ENCODE measurements at regions not wholly inside any gene's neighbourhood (a gene's known extent, or its start where the extent isn't known, plus 50 kb on each side); places are given as distances from the start of the nearest gene placed in this dataset.

DNA sequence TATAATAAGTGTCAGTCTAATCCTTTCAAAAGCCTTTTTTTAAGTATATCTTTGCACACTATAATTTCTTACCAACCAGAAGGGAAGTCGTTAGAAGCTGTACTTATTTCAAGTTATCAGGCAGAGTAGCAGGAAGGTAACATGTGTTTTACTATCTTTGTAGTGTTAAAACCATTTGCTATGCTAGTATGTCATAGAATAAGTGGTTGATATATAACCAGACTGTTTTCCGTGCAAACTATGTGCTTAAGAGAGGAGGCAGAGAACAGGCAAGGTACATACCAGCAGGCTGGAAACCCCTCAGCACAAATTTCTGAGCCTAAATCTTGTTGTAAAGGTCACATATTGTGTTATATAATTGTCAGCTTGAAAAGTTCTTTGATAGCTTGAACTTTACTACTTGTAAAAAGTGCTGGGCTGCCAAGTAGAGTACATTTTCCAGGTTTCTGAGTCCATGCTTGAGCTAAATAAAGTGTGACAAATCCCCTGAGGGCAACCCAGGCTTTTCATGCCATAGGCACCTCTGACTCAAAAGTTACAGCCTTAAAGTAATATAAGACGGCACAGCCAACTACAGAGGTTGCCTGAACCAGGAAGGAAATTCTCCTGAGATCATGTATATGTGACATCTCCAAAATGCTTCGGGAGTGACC, 1297.4 kb downstream of the PCDH9 start:
- H3K79me2 ChIP-seq (ENCODE audit: insufficient read depth, low read length) = no peaks in the 10 kb centered on the region
- peaks cover 3% of the 10 kb centered on the region for H3K4me1 ChIP-seq (ENCODE audit: insufficient read depth, low read length)
- no peak overlapping the region for H2AFZ ChIP-seq (ENCODE audit: low read depth, low read length)
- H4K20me1 ChIP-seq (ENCODE audit: insufficient read depth, low read length) = no peaks in the 10 kb centered on the region
- no peak for DNase-seq (ENCODE audit: low read depth)
- H3K36me3 ChIP-seq (ENCODE audit: insufficient read depth, low read length) = no peaks in the 10 kb centered on the region
- no peak overlapping the region for H3K4me3 ChIP-seq (ENCODE audit: insufficient read depth, low read depth, low read length)
- no peak overlapping the region for H3K27ac Mint-ChIP-seq (ENCODE audit: unreplicated experiment)
- H3K27ac ChIP-seq (ENCODE audit: low read depth, low read length) = no peak overlapping the region
- no peaks in the 10 kb centered on the region for H3K9me3 ChIP-seq (ENCODE audit: insufficient read depth, low read depth, low read length)
- no peaks in the 10 kb centered on the region for H3K27me3 ChIP-seq (ENCODE audit: insufficient read depth, low read length)
- no peak for FAIRE-seq
- no peaks in the 10 kb centered on the region for H3K27me3 Mint-ChIP-seq (ENCODE audit: low read depth, unreplicated experiment)
- TF ChIP-seq, protein P1, sequence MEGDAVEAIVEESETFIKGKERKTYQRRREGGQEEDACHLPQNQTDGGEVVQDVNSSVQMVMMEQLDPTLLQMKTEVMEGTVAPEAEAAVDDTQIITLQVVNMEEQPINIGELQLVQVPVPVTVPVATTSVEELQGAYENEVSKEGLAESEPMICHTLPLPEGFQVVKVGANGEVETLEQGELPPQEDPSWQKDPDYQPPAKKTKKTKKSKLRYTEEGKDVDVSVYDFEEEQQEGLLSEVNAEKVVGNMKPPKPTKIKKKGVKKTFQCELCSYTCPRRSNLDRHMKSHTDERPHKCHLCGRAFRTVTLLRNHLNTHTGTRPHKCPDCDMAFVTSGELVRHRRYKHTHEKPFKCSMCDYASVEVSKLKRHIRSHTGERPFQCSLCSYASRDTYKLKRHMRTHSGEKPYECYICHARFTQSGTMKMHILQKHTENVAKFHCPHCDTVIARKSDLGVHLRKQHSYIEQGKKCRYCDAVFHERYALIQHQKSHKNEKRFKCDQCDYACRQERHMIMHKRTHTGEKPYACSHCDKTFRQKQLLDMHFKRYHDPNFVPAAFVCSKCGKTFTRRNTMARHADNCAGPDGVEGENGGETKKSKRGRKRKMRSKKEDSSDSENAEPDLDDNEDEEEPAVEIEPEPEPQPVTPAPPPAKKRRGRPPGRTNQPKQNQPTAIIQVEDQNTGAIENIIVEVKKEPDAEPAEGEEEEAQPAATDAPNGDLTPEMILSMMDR (IDR thresholded peaks at IDR 0.05; ENCODE audit: insufficient read depth, low read depth, low read length) = no peak
- no peak for TF ChIP-seq EZH2 (IDR thresholded peaks at IDR 0.05; ENCODE audit: insufficient read depth, low read length)
- no peak overlapping the region for H3K4me2 ChIP-seq (ENCODE audit: low read length)
- no peaks in the 10 kb centered on the region for H3K4me1 Mint-ChIP-seq (ENCODE audit: low read depth, unreplicated experiment)
- H3K36me3 Mint-ChIP-seq (ENCODE audit: low read depth, unreplicated experiment) = no peaks in the 10 kb centered on the region
- H3K9ac ChIP-seq (ENCODE audit: low read length) = no peak overlapping the region
- no peak overlapping the region for H3K4me3 Mint-ChIP-seq (ENCODE audit: unreplicated experiment)
- no peaks in the 10 kb centered on the region for H3K9me3 Mint-ChIP-seq (ENCODE audit: unreplicated experiment)

DNA sequence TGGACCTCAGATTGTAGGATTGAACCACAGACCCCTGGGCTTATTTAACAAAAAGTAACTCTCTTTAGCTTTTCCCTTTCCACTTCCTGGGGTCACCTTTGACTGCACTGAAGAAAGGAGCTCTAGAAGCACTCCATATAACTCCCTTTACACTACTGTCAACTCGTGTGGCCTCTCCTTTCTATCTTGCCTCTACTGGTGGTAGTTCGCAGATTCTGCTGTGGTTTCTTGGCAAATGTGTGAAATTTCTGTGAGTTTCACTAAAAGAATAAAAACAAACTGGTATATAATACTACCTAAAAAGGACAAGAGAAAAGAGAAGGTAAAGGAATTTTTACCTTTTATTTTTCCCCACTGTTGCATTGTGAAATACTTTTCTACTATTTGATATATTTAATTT, 1298.1 kb downstream of the PCDH9 start:
- no peak overlapping the region for H3K4me2 ChIP-seq (ENCODE audit: low read length)
- no peaks in the 10 kb centered on the region for H3K9me3 ChIP-seq (ENCODE audit: insufficient read depth, low read depth, low read length)
- no peaks in the 10 kb centered on the region for H4K20me1 ChIP-seq (ENCODE audit: insufficient read depth, low read length)
- H3K79me2 ChIP-seq (ENCODE audit: insufficient read depth, low read length) = no peaks in the 10 kb centered on the region
- no peak overlapping the region for H3K4me3 ChIP-seq (ENCODE audit: insufficient read depth, low read depth, low read length)
- FAIRE-seq (no peak), DNase-seq (ENCODE audit: low read depth) (no peak)
- no peaks in the 10 kb centered on the region for H3K36me3 Mint-ChIP-seq (ENCODE audit: low read depth, unreplicated experiment)
- no peak overlapping the region for H3K4me3 Mint-ChIP-seq (ENCODE audit: unreplicated experiment)
- no peaks in the 10 kb centered on the region for H3K27me3 Mint-ChIP-seq (ENCODE audit: low read depth, unreplicated experiment)
- H3K36me3 ChIP-seq (ENCODE audit: insufficient read depth, low read length) = no peaks in the 10 kb centered on the region
- peaks cover 3% of the 10 kb centered on the region for H3K4me1 ChIP-seq (ENCODE audit: insufficient read depth, low read length)
- TF ChIP-seq, protein P1 (IDR thresholded peaks at IDR 0.05; ENCODE audit: insufficient read depth, low read depth, low read length) = no peak
- no peak for TF ChIP-seq EZH2 (IDR thresholded peaks at IDR 0.05; ENCODE audit: insufficient read depth, low read length)
- no peaks in the 10 kb centered on the region for H3K27me3 ChIP-seq (ENCODE audit: insufficient read depth, low read length)
- no peak overlapping the region for H2AFZ ChIP-seq (ENCODE audit: low read depth, low read length)
- no peak overlapping the region for H3K27ac ChIP-seq (ENCODE audit: low read depth, low read length)
- no peaks in the 10 kb centered on the region for H3K9me3 Mint-ChIP-seq (ENCODE audit: unreplicated experiment)
- no peak overlapping the region for H3K27ac Mint-ChIP-seq (ENCODE audit: unreplicated experiment)
- H3K4me1 Mint-ChIP-seq (ENCODE audit: low read depth, unreplicated experiment) = no peaks in the 10 kb centered on the region
- no peak overlapping the region for H3K9ac ChIP-seq (ENCODE audit: low read length)

DNA sequence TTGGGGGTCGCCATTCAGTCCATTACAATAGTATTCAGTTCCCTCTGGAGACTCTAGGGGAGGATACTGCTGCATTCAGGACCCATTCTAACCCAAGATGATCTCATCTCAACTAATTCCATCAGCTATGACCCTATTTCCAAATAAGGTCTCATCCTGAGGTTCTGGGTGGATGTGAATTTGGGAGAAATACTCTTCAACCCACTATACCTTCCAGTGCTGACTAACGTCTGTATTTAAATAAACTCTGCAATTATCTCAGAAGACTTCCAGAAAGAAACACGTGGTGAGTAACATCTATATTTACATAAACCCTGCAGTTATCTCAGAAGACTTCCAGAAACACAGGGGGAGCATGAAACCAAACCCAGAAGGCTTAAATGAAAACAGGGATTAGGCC, 1300.7 kb downstream of the PCDH9 start:
- Mint-ChIP-seq H3K27me3 (ENCODE audit: low read depth, unreplicated experiment) (no peaks in the 10 kb centered on the region), H3K4me3 (ENCODE audit: unreplicated experiment) (no peak overlapping the region), H3K4me1 (ENCODE audit: low read depth, unreplicated experiment) (no peaks in the 10 kb centered on the region), H3K27ac (ENCODE audit: unreplicated experiment) (no peak overlapping the region), H3K36me3 (ENCODE audit: low read depth, unreplicated experiment) (no peaks in the 10 kb centered on the region), H3K9me3 (ENCODE audit: unreplicated experiment) (no peaks in the 10 kb centered on the region)
- DNase-seq (ENCODE audit: low read depth) (no peak), FAIRE-seq (no peak)
- Histone ChIP-seq H3K27ac (ENCODE audit: low read depth, low read length) (no peak overlapping the region), H4K20me1 (ENCODE audit: insufficient read depth, low read length) (no peaks in the 10 kb centered on the region), H3K9me3 (ENCODE audit: insufficient read depth, low read depth, low read length) (no peaks in the 10 kb centered on the region), H3K4me1 (ENCODE audit: insufficient read depth, low read length) (peaks cover 3% of the 10 kb centered on the region), H3K9ac (ENCODE audit: low read length) (no peak overlapping the region), H3K27me3 (ENCODE audit: insufficient read depth, low read length) (no peaks in the 10 kb centered on the region), H3K4me2 (ENCODE audit: low read length) (no peak overlapping the region), H3K79me2 (ENCODE audit: insufficient read depth, low read length) (no peaks in the 10 kb centered on the region), H3K4me3 (ENCODE audit: insufficient read depth, low read depth, low read length) (no peak overlapping the region), H3K36me3 (ENCODE audit: insufficient read depth, low read length) (no peaks in the 10 kb centered on the region), H2AFZ (ENCODE audit: low read depth, low read length) (no peak overlapping the region)
- no peak for TF ChIP-seq EZH2 (IDR thresholded peaks at IDR 0.05; ENCODE audit: insufficient read depth, low read length)

Measured in astrocyte (in vitro differentiated cells and primary cell).